Skeletal muscle cell (primary cell): ENCODE measurements at regions not wholly inside any gene's neighbourhood (a gene's known extent, or its start where the extent isn't known, plus 50 kb on each side); places are given as distances from the start of the nearest gene placed in this dataset.
"Not testable (repeated sequence)": the region's sequence is repeated elsewhere in the genome, so short reads cannot be mapped to it uniquely, and the experiment has no call there.

Experiments used
- DNase-seq: peaks from one replicate; pipeline ENCODE4 v3.0.0-alpha.2; 2010; ENCODE audit warnings: low read depth
- H3K4me3 ChIP-seq: 2 replicates; pipeline ENCODE4 v1.5.1; 2011; ENCODE audit warnings: low read depth, mild to moderate bottlenecking, control low read depth, low read length, moderate library complexity

GRCh38 chrX:138995458-138995857 is 283.9 kb upstream of the FGF13 start:
- no peak for DNase-seq

GRCh38 chrX:138990425-138990824 is 278.9 kb upstream of the FGF13 start:
- not testable (repeated sequence) for DNase-seq, H3K4me3 ChIP-seq

More at GRCh38 chrX:138995458-138995857, 283.9 kb upstream of the FGF13 start:
- H3K4me3 ChIP-seq, result no peak overlapping the region

DNA sequence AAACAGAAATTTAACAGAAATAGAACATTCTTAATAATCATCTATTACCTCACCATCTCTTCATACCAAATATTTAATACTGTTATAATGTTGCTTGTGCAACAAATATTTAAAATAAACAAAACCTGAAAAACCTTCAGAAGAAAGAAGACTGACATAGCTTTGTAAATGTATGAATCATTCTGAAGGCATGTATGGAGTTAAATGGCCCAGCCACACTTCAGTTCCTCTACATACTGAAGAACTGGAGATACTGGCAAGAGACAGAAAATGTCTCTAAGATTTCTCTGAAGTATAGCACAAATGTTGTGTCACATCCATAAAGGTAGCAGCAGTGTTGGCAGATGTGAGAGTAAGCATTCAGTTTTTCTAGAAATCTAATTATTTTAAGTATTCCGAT is 275.3 kb upstream of the FGF13 start:
- DNase-seq, result no peak
- no peak overlapping the region for H3K4me3 ChIP-seq

- DNase-seq, result no peak
- H3K4me3 ChIP-seq, result no peak overlapping the region
Observed at GRCh38 chrX:138986235-138986634, 274.7 kb upstream of the FGF13 start.

DNA sequence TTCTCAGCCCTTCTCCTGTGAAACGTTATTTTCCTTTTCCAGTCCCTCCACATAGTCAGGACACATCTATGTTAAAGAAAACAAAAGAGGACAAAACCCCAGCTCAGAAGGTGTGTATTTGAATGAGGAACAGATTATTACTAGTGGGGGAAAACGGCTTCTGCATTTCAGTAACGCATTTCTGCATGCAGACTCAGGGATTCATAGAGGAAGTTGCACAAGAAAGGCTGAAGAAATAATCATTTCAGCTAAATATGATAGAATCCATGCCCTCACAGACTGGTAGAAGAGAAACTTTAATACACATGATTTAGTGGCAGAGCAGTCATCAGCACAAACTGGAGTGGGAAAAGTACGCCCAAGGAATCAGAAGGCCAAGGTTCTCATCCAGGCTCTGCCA is 270.8 kb upstream of the FGF13 start:
- H3K4me3 ChIP-seq, result no peak overlapping the region
- DNase-seq, result no peak

GRCh38 chrX:138964501-138964900 is 253.0 kb upstream of the FGF13 start:
- DNase-seq, result no peak
- H3K4me3 ChIP-seq, result no peak overlapping the region

DNA sequence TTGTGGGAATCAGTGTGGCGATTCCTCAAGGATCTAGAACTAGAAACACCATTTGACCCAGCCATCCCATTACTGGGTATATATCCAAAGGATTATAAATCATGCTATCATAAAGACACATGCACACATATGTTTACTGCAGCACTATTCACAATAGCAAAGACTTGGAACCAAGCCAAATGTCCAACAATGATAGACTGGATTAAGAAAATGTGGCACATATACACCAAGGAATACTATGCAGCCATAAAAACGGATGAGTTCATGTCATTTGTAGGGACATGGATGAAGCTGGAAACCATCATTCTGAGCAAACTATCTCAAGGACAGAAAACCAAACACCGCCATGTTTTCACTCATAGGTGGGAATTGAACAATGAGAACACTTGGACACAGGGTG is 250.9 kb upstream of the FGF13 start:
- DNase-seq, H3K4me3 ChIP-seq: not testable (repeated sequence)

- H3K4me3 ChIP-seq, result no peak overlapping the region
- DNase-seq, result no peak
Observed at GRCh38 chrX:138954976-138955375, 243.5 kb upstream of the FGF13 start.

DNA sequence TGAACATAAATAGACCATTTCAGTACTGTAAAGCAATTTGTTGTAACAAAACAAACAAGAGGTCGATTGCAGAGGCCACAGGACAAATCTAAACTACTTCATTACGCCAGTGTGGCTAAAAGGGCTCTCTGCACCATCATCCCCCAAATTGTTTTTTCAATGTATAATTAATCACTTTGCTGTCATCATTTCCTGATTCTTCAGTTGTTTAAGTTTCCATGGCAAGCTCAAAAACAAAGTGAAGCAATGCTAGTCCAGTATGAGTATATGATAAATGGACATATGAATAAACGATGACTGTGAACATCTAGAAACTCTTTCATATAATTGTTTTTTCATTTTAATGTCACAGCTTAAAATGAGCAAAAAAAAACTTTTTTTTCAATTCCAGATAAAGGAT is 235.4 kb upstream of the FGF13 start:
- H3K4me3 ChIP-seq, result no peak overlapping the region
- DNase-seq, result no peak

- no peak for DNase-seq
- no peak overlapping the region for H3K4me3 ChIP-seq
Observed at GRCh38 chrX:138945219-138945618, 233.7 kb upstream of the FGF13 start.

GRCh38 chrX:138939038-138939437 is 227.5 kb upstream of the FGF13 start:
- H3K4me3 ChIP-seq, result no peak overlapping the region
- no peak for DNase-seq

- no peak overlapping the region for H3K4me3 ChIP-seq
- no peak for DNase-seq
Observed at GRCh38 chrX:138938003-138938402, 226.5 kb upstream of the FGF13 start.

DNA sequence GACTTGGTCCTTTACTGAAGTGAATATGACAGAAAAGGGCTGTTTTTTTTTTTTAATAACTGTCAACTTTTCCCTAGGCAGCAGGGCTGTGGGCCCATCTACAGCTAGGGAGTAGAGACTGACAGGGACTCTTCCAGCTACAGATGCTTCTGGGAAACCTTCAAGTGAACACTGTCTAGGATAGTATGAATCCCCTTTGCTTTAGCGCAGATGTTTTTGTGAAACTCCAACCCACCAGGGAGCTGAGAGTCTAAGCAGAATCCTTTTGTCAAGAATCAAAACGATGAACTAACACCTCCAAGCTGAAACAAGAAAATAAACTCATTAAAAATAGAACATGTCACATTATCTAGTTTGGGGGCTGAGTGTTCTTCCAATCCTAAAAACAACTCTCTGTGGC is 219.7 kb upstream of the FGF13 start:
- DNase-seq, result no peak
- no peak overlapping the region for H3K4me3 ChIP-seq

DNA sequence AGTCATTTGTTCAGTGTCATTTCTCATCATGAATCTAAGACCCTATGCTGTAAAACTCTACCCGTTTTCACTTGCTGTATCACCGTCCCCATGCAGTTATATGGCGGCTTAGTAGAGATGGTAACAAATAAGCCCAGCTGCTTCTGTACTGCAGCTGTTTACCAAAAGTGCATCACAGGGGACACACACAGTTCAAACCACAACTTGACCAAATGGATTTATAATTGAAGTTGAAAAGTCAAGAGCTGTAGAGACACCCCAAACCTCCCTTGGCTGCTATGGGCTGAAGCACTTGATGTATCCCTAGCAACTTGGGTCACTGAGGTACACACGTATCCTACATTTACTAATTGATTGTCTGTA is 219.0 kb upstream of the FGF13 start:
- H3K4me3 ChIP-seq, result no peak overlapping the region
- DNase-seq, result no peak

DNA sequence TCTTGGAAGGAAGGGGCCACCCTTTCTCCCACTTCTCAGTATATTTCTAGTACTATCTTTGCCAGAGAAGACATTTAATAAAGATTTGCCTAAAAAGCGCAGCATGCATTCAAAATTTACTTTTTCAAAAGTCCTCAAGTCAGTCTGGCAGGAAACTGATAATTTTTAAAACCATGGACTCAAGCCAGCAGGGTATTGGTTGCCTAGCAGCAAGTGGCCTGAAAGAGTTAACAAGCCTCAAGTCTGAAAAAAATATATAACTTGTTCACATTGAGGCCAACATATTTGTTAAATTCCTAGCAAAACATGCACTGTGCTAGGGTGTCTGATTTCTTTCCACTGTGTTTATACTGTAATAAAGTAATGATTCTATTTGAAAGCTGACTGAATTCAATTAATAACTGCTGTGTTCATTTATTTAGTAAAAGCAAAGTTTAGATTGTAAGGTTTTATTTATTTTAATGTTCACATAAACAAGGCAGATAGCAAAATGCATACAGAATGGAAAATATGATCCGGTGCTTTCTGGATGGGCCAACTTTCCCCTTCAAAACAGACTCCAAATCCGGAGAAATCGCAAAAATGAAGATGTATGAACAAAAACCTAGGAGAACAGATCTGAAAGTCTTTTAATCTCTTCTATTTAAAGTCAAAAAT is 218.5 kb upstream of the FGF13 start:
- H3K4me3 ChIP-seq, result no peak overlapping the region
- DNase-seq, result no peak

GRCh38 chrX:138928737-138929459 is 217.4 kb upstream of the FGF13 start:
- no peak for DNase-seq
- no peak overlapping the region for H3K4me3 ChIP-seq

DNA sequence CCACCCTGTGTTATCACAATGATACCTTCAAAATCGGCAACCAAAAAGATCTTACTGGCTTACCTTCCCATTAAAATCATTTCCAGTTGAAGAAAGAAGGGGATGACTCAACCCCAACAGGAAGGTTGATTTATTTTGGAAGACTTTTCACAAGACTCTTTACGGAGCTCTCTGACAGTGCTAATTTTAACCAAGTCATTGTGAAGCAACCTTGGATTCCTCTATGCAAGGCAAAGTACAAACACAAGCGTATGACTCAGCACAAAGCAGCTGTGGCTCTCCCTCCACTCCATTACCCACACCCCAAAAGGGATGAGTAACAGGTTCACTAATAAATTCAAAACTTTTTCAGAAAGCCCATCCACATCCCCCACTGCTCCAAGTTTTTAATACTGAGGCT is 213.8 kb upstream of the FGF13 start:
- peak; percentile 70 for DNase-seq
- H3K4me3 ChIP-seq, result no peak overlapping the region

DNA sequence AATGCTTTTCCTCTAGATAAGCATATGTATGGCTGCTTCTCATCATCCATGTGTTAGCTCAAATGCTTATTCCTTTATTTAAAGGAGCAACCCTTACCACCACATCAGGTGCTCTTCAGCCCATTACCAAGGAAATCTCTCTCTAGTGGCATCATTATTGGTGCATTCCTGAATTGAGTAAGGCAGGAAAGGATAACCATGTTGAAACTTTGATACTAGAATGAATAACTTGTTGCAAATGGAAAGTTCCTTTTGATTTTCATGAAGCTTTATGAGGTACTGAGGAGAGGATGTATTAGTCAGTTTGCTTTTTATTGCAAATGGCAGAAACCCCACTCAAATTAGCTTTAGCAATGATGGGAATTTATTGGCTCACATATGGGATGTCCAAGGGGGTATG is 212.3 kb upstream of the FGF13 start:
- no peak for DNase-seq
- no peak overlapping the region for H3K4me3 ChIP-seq

DNA sequence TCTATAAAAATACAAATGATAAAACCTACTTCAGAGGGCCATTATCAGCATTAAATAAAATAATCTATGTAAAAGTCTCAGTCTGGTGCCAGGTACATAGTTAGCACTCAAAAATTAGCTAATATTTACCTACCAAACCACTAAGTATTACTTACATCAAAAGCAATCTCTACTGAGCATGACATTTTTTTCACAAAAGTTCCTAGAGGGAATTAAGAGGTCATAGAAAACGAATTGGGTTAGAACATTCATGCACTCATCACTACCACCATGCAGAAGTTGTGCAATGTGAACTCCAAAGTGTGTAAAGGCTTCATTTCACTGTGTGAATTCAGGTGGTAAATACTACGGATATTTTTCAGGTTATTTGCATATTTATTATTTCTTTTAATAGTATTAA is 209.5 kb upstream of the FGF13 start:
- no peak overlapping the region for H3K4me3 ChIP-seq
- no peak for DNase-seq

DNA sequence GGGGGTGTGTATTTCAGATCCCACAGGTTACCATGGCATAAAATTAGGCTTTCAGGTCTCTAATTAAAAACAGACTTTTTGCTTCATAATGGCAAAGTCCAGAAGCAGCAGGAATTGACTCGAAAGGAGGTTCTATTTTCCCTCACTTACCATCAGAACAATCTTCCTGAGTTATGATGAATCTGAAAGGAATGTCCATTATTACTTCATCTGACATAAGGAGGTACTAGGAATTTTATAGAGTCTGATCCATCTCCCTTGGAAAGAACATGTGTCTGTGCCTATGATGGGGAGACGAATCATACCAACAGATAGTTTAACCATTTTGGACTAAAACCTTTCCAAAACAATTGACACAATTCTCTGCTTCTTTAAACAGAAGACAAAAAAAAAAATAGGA is 206.3 kb upstream of the FGF13 start:
- H3K4me3 ChIP-seq, result no peak overlapping the region
- peak; percentile 45 for DNase-seq

- H3K4me3 ChIP-seq, result no peak overlapping the region
- DNase-seq, result no peak
Observed at GRCh38 chrX:138914767-138915166, 203.2 kb upstream of the FGF13 start.
